Mesenchymal stem cell (in vitro differentiated cells and primary cell): ENCODE measurements at regions not wholly inside any gene's neighbourhood (a gene's known extent, or its start where the extent isn't known, plus 50 kb on each side); places are given as distances from the start of the nearest gene placed in this dataset.

Experiments
- DNase-seq: peaks from one replicate; pipeline ENCODE4 v3.0.0-alpha.2; 2013
- H2AFZ ChIP-seq: one replicate; pipeline ENCODE4 v1.6.1; 2013; ENCODE audit warnings: low read depth, mild to moderate bottlenecking, control low read depth, inconsistent platforms, low read length, moderate library complexity
- H2AK5ac ChIP-seq: 2 replicates; pipeline ENCODE4 v1.6.1; 2013; ENCODE audit warnings: low read length, moderate library complexity, mild to moderate bottlenecking, inconsistent platforms; ENCODE audit not compliant: severe bottlenecking
- H2BK120ac ChIP-seq: one replicate; pipeline ENCODE4 v1.6.1; 2013; ENCODE audit warnings: low read depth, mild to moderate bottlenecking, inconsistent platforms, low read length, moderate library complexity
- H2BK12ac ChIP-seq, 2 experiments: one replicate each; pipeline ENCODE4 v1.6.1; 2013; ENCODE audit warnings: inconsistent platforms in 2 of 2, low read length in 2 of 2, mild to moderate bottlenecking in 2 of 2, moderate library complexity in 2 of 2, control low read depth in 1 of 2
- H2BK15ac ChIP-seq: one replicate; pipeline ENCODE4 v1.6.1; 2013; ENCODE audit warnings: mild to moderate bottlenecking, low read depth, inconsistent platforms; ENCODE audit not compliant: poor library complexity, severe bottlenecking
- H2BK5ac ChIP-seq: 2 replicates; pipeline ENCODE4 v1.6.1; 2013; ENCODE audit warnings: low read depth, mild to moderate bottlenecking, low read length, control low read depth, inconsistent platforms; ENCODE audit not compliant: poor library complexity, severe bottlenecking
- H3K14ac ChIP-seq, 2 experiments: one replicate each; pipeline ENCODE4 v1.6.1; 2013; ENCODE audit warnings: inconsistent platforms in 2 of 2, low read length in 2 of 2, control low read depth in 1 of 2, mild to moderate bottlenecking in 1 of 2, moderate library complexity in 1 of 2
- H3K18ac ChIP-seq, 2 experiments: one replicate each; pipeline ENCODE4 v1.6.1; 2013; ENCODE audit warnings: inconsistent platforms in 2 of 2, low read length in 2 of 2, control low read depth in 1 of 2, low read depth in 1 of 2, mild to moderate bottlenecking in 1 of 2
- H3K23ac ChIP-seq, 2 experiments: one replicate each; pipeline ENCODE4 v1.6.1; 2013; ENCODE audit warnings: inconsistent platforms in 2 of 2, low read length in 2 of 2, mild to moderate bottlenecking in 2 of 2, moderate library complexity in 2 of 2, control low read depth in 1 of 2
- H3K27ac ChIP-seq: 2 replicates; pipeline ENCODE4 v1.5.1; 2013; ENCODE audit warnings: mild to moderate bottlenecking, moderate library complexity, low read length, control low read depth, inconsistent platforms; ENCODE audit not compliant: poor library complexity, severe bottlenecking
- H3K27me3 ChIP-seq, 2 experiments: 2 replicates each; pipeline versions ENCODE4 v1.6.1 to v1.7.0; 2013; ENCODE audit warnings: low read length in 2 of 2, mild to moderate bottlenecking in 2 of 2, moderate library complexity in 2 of 2, control low read depth in 1 of 2, inconsistent platforms in 1 of 2; ENCODE audit not compliant: control insufficient read depth in 1 of 2, insufficient read depth in 1 of 2
- H3K36me3 ChIP-seq, 2 experiments: 2 replicates each; pipeline versions ENCODE4 v1.6.1 to v1.7.0; 2013; ENCODE audit warnings: low read length in 2 of 2, control low read depth in 1 of 2, inconsistent platforms in 1 of 2, low read depth in 1 of 2, mild to moderate bottlenecking in 1 of 2; ENCODE audit not compliant: insufficient read depth in 2 of 2, control insufficient read depth in 1 of 2
- H3K4ac ChIP-seq, 2 experiments: one replicate each; pipeline ENCODE4 v1.6.1; 2013; ENCODE audit warnings: inconsistent platforms in 2 of 2, low read length in 2 of 2, mild to moderate bottlenecking in 2 of 2, moderate library complexity in 2 of 2, control low read depth in 1 of 2, low read depth in 1 of 2
- H3K4me1 ChIP-seq: 2 replicates; pipeline ENCODE4 v1.6.1; 2013; ENCODE audit warnings: low read depth, low read length, control low read depth; ENCODE audit not compliant: control insufficient read depth, insufficient read depth
- H3K4me2 ChIP-seq: 2 replicates; pipeline ENCODE4 v1.6.1; 2013; ENCODE audit warnings: low read length, mild to moderate bottlenecking, inconsistent platforms; ENCODE audit not compliant: poor library complexity, severe bottlenecking
- H3K4me3 ChIP-seq, 2 experiments: 2 replicates each; pipeline versions ENCODE4 v1.5.1 to v1.7.0; 2013; ENCODE audit warnings: low read length in 2 of 2, mild to moderate bottlenecking in 2 of 2, control low read depth in 1 of 2, low read depth in 1 of 2; ENCODE audit not compliant: insufficient read depth in 1 of 2
- H3K79me1 ChIP-seq: replicated peaks from 2 replicates; pipeline ENCODE4 v1.6.1; 2013; ENCODE audit warnings: mild to moderate bottlenecking, control low read depth, low read length, inconsistent platforms; ENCODE audit not compliant: poor library complexity, severe bottlenecking
- H3K9ac ChIP-seq: 2 replicates; pipeline ENCODE4 v1.7.0; 2013; ENCODE audit warnings: mild to moderate bottlenecking, low read length, moderate library complexity
- H3K9me3 ChIP-seq: 2 replicates; pipeline ENCODE4 v1.7.0; 2013; ENCODE audit warnings: mild to moderate bottlenecking, low read length; ENCODE audit not compliant: control insufficient read depth
- H4K8ac ChIP-seq: one replicate; pipeline ENCODE4 v1.6.1; 2013; ENCODE audit warnings: inconsistent platforms, mild to moderate bottlenecking, low read length, moderate library complexity
- H4K91ac ChIP-seq: one replicate; pipeline ENCODE4 v1.6.1; 2013; ENCODE audit warnings: mild to moderate bottlenecking, low read length, inconsistent platforms
- WGBS: methylation state at CpG from one replicate; pipeline ENCODE4 v1.1.7; 2013; ENCODE audit warnings: mixed read lengths; 5-methylcytosine and 5-hydroxymethylcytosine counted together

DNA sequence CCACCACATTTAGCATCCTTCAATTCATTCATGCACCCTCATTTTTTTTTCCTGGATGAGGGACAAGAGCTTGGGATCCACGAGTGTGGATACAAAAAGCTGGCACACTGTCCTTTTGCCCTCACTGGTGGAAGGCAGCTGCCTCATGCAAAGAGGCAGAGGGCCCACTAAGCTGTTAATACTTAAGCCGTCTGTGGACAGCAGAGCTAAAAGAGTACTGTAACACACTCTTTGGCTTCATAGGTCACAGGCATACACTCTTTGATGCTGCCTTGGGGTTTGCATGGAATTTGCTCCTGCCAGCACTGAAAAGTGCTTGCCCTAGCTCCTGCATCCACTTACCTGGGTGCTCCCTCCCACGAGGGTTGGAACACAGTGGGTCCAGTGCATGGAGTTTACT lies 978.4 kb upstream of the SPRY2 start:
- Histone ChIP-seq H3K9ac (no peak overlapping the region), H3K27me3 (no peaks in the 10 kb centered on the region), H3K4me3 (no peak overlapping the region), H3K4ac (no peak overlapping the region), H3K79me1 (no peaks in the 10 kb centered on the region), H2BK15ac (no peak overlapping the region), H2AK5ac (no peak overlapping the region), H2BK120ac (no peak overlapping the region), H4K8ac (no peak overlapping the region), H3K27ac (no peak overlapping the region), H3K4me2 (no peak overlapping the region), H3K18ac (no peak overlapping the region), H3K23ac (no peak overlapping the region), H3K14ac (no peak overlapping the region), H2BK12ac (no peak overlapping the region), H2BK5ac (no peak overlapping the region), H3K36me3 (no peaks in the 10 kb centered on the region), H3K4me1 (peaks cover 2% of the 10 kb centered on the region), H2AFZ (no peak overlapping the region), H4K91ac (no peak overlapping the region), H3K9me3 (peaks cover 4% of the 10 kb centered on the region)
- no peak for DNase-seq
- WGBS = 82% methylated on average over 3 of the region's 3 CpGs

DNA sequence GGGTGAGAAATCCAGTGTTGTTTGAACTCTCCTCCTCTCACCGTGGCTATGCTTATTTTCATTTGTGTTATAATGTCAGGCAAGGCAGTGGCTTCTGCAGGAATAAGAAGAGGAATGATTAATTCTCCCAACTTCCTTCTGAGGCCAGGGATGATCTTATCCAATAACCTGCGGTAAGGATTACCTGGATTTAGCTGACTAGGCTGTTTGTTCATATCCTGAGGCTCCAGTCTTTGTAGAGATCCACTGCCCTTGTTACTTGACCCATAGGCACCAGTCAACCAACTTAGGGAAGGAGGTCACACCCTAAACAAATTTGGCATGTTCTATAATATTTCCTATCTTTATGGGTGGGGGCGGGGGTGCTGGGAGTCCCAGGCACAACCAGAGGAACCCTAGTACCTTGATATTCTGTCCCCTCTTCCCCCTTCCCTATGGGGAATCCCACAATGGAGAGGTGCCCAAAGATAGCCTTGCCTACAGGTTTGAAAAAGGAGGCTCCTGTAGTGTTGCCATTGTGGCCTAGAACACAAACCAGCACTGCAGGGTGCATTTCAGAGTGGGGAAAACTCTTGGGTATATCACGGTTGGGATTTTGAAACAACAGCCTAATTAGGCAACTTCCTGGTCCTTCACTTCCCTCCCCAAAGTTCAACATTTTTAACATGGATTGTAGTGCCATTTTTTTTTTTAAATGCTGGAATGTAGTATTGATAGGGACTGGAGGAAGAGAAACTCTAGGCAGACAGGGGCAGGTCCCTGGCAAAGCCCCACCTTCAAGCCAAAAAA lies 977.5 kb upstream of the SPRY2 start:
- no peak overlapping the region for H2BK15ac ChIP-seq
- peaks cover 2% of the 10 kb centered on the region for H3K4me1 ChIP-seq
- H3K23ac ChIP-seq = no peak overlapping the region
- no peak overlapping the region for H4K8ac ChIP-seq
- no peaks in the 10 kb centered on the region for H3K36me3 ChIP-seq
- H3K4me2 ChIP-seq = no peak overlapping the region
- WGBS = 95% methylated on average over 3 of the region's 4 CpGs
- no peak overlapping the region for H2BK5ac ChIP-seq
- H3K14ac ChIP-seq = no peak overlapping the region
- H2AFZ ChIP-seq = no peak overlapping the region
- no peak overlapping the region for H3K18ac ChIP-seq
- no peak overlapping the region for H3K4me3 ChIP-seq
- H3K27me3 ChIP-seq = no peaks in the 10 kb centered on the region
- H4K91ac ChIP-seq = no peak overlapping the region
- no peak overlapping the region for H3K27ac ChIP-seq
- H3K79me1 ChIP-seq = no peaks in the 10 kb centered on the region
- no peak overlapping the region for H2BK12ac ChIP-seq
- no peak for DNase-seq
- peaks cover 4% of the 10 kb centered on the region for H3K9me3 ChIP-seq
- no peak overlapping the region for H3K9ac ChIP-seq
- H3K4ac ChIP-seq = no peak overlapping the region
- no peak overlapping the region for H2BK120ac ChIP-seq
- H2AK5ac ChIP-seq = no peak overlapping the region

DNA sequence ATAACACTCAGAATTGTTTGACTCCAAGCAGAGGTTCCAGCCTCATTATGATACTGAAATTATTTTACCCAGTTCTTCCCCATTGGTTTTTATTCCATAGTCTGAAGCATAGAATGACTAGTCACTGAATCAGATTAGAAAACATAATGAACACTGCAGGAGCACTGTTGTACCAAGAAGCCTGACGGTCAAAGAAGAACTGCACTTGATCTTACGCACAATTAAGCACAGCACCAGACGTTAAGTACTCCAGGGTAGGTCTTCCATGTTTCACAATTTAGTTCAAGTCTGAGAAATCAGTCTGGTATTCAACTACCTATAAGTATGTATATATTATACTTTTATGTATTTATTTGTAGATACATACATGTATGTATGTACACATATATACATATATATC lies 973.5 kb upstream of the SPRY2 start:
- Histone ChIP-seq H3K23ac (no peak overlapping the region), H3K9me3 (peaks cover 5% of the 10 kb centered on the region), H3K4me1 (peaks cover under 1% of the 10 kb centered on the region), H3K4me2 (no peak overlapping the region), H2BK5ac (no peak overlapping the region), H2BK12ac (no peak overlapping the region), H3K14ac (no peak overlapping the region), H3K27ac (no peak overlapping the region), H3K9ac (no peak overlapping the region), H2BK15ac (no peak overlapping the region), H2AK5ac (no peak overlapping the region), H3K36me3 (no peaks in the 10 kb centered on the region), H2BK120ac (no peak overlapping the region), H3K4ac (no peak overlapping the region), H4K8ac (no peak overlapping the region), H3K27me3 (no peaks in the 10 kb centered on the region), H2AFZ (no peak overlapping the region), H4K91ac (no peak overlapping the region), H3K4me3 (no peak overlapping the region), H3K18ac (no peak overlapping the region), H3K79me1 (no peaks in the 10 kb centered on the region)
- 86% methylated on average over 2 of the region's 3 CpGs for WGBS
- no peak for DNase-seq

DNA sequence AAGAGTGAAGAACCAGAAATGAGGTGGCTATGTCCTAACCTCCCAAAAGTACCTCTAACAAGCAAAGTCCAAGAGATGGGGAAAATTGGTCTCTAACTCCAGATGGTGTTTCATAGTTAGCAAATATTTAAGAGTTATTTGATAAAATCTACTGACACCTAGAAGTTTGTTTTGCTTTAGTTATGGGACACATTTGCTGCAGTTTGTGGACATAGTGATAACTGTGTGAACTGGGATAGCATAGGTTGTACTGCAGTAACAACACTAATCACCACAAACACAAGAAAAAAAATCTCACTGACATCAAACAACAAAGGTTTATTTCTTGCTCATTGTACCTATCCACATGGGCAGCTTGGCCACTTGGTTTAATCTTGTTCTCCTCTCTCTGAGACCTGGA lies 965.0 kb upstream of the SPRY2 start:
- Histone ChIP-seq H3K4me1 (no peaks in the 10 kb centered on the region), H3K9me3 (no peaks in the 10 kb centered on the region), H4K8ac (no peak overlapping the region), H3K79me1 (no peaks in the 10 kb centered on the region), H3K27me3 (no peaks in the 10 kb centered on the region), H3K36me3 (no peaks in the 10 kb centered on the region), H3K4me3 (no peak overlapping the region), H2BK5ac (no peak overlapping the region), H2BK12ac (no peak overlapping the region), H2AFZ (no peak overlapping the region), H3K14ac (no peak overlapping the region), H3K9ac (no peak overlapping the region), H3K27ac (no peak overlapping the region), H3K4me2 (no peak overlapping the region), H3K23ac (no peak overlapping the region), H2BK15ac (no peak overlapping the region), H3K18ac (no peak overlapping the region), H2AK5ac (no peak overlapping the region), H4K91ac (no peak overlapping the region), H2BK120ac (no peak overlapping the region), H3K4ac (no peak overlapping the region)
- DNase-seq = no peak
